Endothelial cell of umbilical vein (primary cell): ENCODE measurements at regions not wholly inside any gene's neighbourhood (a gene's known extent, or its start where the extent isn't known, plus 50 kb on each side); places are given as distances from the start of the nearest gene placed in this dataset.

Experiments used
- BruUV-seq: library from RNA; stranded (reverse); fragments of 400-500 nt; replicated peaks from 2 replicates; lab custom pipeline; 2021; lab: Mats Ljungman, UMichigan
- CTCF ChIA-PET: fragments of 300-600, 350-600 bp; sonication (Branson Sonifier 250); formaldehyde crosslinking; loops from one replicate; lab custom pipeline; 2021; ENCODE audit warnings: antibody characterized with exemption, inconsistent platforms; lab: Charles Lee
- POLR2A ChIA-PET: fragments of 300-600, 350-600 bp; sonication (Branson Sonifier 250); formaldehyde crosslinking; loops from one replicate; lab custom pipeline; 2021; ENCODE audit warnings: antibody characterized with exemption, inconsistent platforms; lab: Charles Lee
- DNase-seq: peaks from one replicate; pipeline ENCODE4 v3.0.0-alpha.2; 2011; ENCODE audit warnings: low read depth, low spot score
- FAIRE-seq: peaks from 2 replicates; lab custom pipeline; 2011; peaks lifted over from hg19 to GRCh38; lab: Jason Lieb, UNC
- H2AFZ ChIP-seq: 2 replicates; pipeline ENCODE4 v1.6.0; 2012; ENCODE audit warnings: low read depth, low read length, control low read depth, inconsistent platforms
- H3K27ac ChIP-seq: 2 replicates; pipeline ENCODE4 v1.5.1; 2011; ENCODE audit warnings: low read depth, mild to moderate bottlenecking, control low read depth, low read length, moderate library complexity; ENCODE audit not compliant: insufficient read depth
- H3K27me3 ChIP-seq, 2 experiments: 2 replicates each; pipeline versions ENCODE4 v1.6.0 to v1.6.1; 2011; ENCODE audit warnings: low read length in 2 of 2, mixed read lengths in 1 of 2; ENCODE audit not compliant: control insufficient read depth in 2 of 2, insufficient read depth in 2 of 2
- H3K36me3 ChIP-seq, 2 experiments: 2 replicates in 1 of 2; 3 replicates in 1 of 2; pipeline ENCODE4 v1.5.1; 2011; ENCODE audit warnings: low read length in 2 of 2, mild to moderate bottlenecking in 1 of 2, moderate library complexity in 1 of 2; ENCODE audit not compliant: control insufficient read depth in 2 of 2, insufficient read depth in 2 of 2; ENCODE audit errors: extremely low read depth in 1 of 2
- H3K4me1 ChIP-seq: 3 replicates; pipeline ENCODE4 v1.5.1; 2011; ENCODE audit warnings: mild to moderate bottlenecking, low read length; ENCODE audit not compliant: control insufficient read depth, insufficient read depth; ENCODE audit errors: extremely low read depth
- H3K4me2 ChIP-seq: 2 replicates; pipeline ENCODE4 v1.6.1; 2011; ENCODE audit warnings: low read length, control low read depth, mixed read lengths; ENCODE audit not compliant: insufficient read depth
- H3K4me3 ChIP-seq, 3 experiments: fragments of 200-600 bp in 1 of 3; sonication (generic), shearing (Covaris generic) in 1 of 3; replicated peaks in 1 of 3; 2 replicates each; pipeline ENCODE4 v1.5.1; 2011 to 2016; ENCODE audit warnings: control low read depth in 3 of 3, low read length in 3 of 3, mild to moderate bottlenecking in 2 of 3, inconsistent platforms in 1 of 3, low read depth in 1 of 3, moderate library complexity in 1 of 3; ENCODE audit not compliant: insufficient read depth in 1 of 3
- H3K79me2 ChIP-seq: 2 replicates; pipeline ENCODE4 v1.6.0; 2012; ENCODE audit warnings: low read length, inconsistent platforms; ENCODE audit not compliant: control insufficient read depth, insufficient read depth
- H3K9ac ChIP-seq: replicated peaks from 2 replicates; pipeline ENCODE3; 2011; ENCODE audit warnings: low read length, control low read depth; ENCODE audit not compliant: insufficient read depth; ENCODE audit errors: extremely low read depth
- H3K9me1 ChIP-seq: replicated peaks from 3 replicates; pipeline ENCODE4 v1.6.0; 2011; ENCODE audit warnings: mild to moderate bottlenecking, low read length; ENCODE audit not compliant: control insufficient read depth, insufficient read depth; ENCODE audit errors: extremely low read depth
- H3K9me3 ChIP-seq: replicated peaks from 2 replicates; pipeline ENCODE4 v1.5.1; 2012; ENCODE audit warnings: low read length, inconsistent platforms; ENCODE audit not compliant: control insufficient read depth, insufficient read depth
- H4K20me1 ChIP-seq: replicated peaks from 2 replicates; pipeline ENCODE3; 2011; ENCODE audit warnings: mild to moderate bottlenecking, low read length; ENCODE audit not compliant: control insufficient read depth, insufficient read depth; ENCODE audit errors: extremely low read depth
- CTCF ChIP-seq, 2 donors: IDR thresholded peaks; 1 replicate in 1 of 2; 2 replicates in 1 of 2; pipeline ENCODE4 v1.5.1; 2011; ENCODE audit warnings: low read length in 2 of 2, mild to moderate bottlenecking in 2 of 2, moderate library complexity in 2 of 2, control low read depth in 1 of 2, inconsistent platforms in 1 of 2, low read depth in 1 of 2; ENCODE audit not compliant: insufficient read depth in 1 of 2; ENCODE audit errors: extremely low read depth in 1 of 2
- FOS ChIP-seq: IDR thresholded peaks from 2 replicates; pipeline ENCODE4 v1.6.1; 2011; ENCODE audit warnings: mild to moderate bottlenecking, low read length, moderate library complexity, borderline replicate concordance; ENCODE audit not compliant: insufficient read depth
- GATA2 ChIP-seq: IDR thresholded peaks from 2 replicates; pipeline ENCODE4 v1.7.0; 2011; ENCODE audit warnings: low read depth, mild to moderate bottlenecking, moderate library complexity, mixed read lengths, low read length; ENCODE audit not compliant: insufficient read length, insufficient read depth
- JUN ChIP-seq: IDR thresholded peaks from 2 replicates; pipeline ENCODE4 v1.6.1; 2011; ENCODE audit warnings: borderline replicate concordance, low read depth; ENCODE audit not compliant: insufficient read length, insufficient read depth
- MAX ChIP-seq: IDR thresholded peaks from 2 replicates; pipeline ENCODE4 v1.6.1; 2011; ENCODE audit not compliant: insufficient read depth, insufficient read length
- MYC ChIP-seq: IDR thresholded peaks from one replicate; pipeline ENCODE4 v1.6.1; 2011; ENCODE audit warnings: mild to moderate bottlenecking, low read depth, low read length
- POLR2A ChIP-seq: IDR thresholded peaks from 2 replicates; pipeline ENCODE4 v1.6.1; 2012; ENCODE audit warnings: low read depth, mild to moderate bottlenecking, control low read depth, low read length
- POLR2AphosphoS5 ChIP-seq: IDR thresholded peaks from 2 replicates; pipeline ENCODE4 v1.6.1; 2012; ENCODE audit warnings: low read depth, mild to moderate bottlenecking, control low read depth, low read length, moderate library complexity; ENCODE audit not compliant: insufficient read depth
- dilution Hi-C: fragments of 300-500 bp; cut with MboI; formaldehyde crosslinking; loops from one replicate; pipeline ENCODE4 v1.15.0; 2019; ENCODE audit warnings: low sequenced_read_pairs; ENCODE audit not compliant: extremely low pct_ligation_motif_present
- intact Hi-C: fragments of 100-400 bp; cut with micrococcal nuclease; formaldehyde crosslinking; loops from one replicate; pipeline ENCODE4 v1.10.0; 2022

GRCh38 chr18:75517286-75517685 lies 89.8 kb upstream of the SMIM21 start:
- H3K27ac ChIP-seq, result no peak overlapping the region
- TF ChIP-seq GATA2 (no peak), POLR2A (no peak), FOS (no peak), JUN (no peak), CTCF (IDR thresholded peaks at IDR 0.05; ENCODE audit: extremely low read depth in 1 of 2, insufficient read depth in 1 of 2, low read depth in 1 of 2, low read length in 2 of 2) (no peak), MYC (no peak), MAX (no peak), POLR2AphosphoS5 (no peak)
- POLR2A ChIA-PET, result no interaction called here
- H3K27me3 ChIP-seq, result no peaks in the 10 kb centered on the region
- no peak for FAIRE-seq
- CTCF ChIA-PET, result no interaction called here
- H3K9ac ChIP-seq, result no peak overlapping the region
- intact Hi-C loops (no loop called here), dilution Hi-C loops (no loop called here)
- H3K4me3 ChIP-seq, result no peak overlapping the region
- BruUV-seq, result no TSS peak
- H3K4me2 ChIP-seq, result no peak overlapping the region
- no peaks in the 10 kb centered on the region for H3K36me3 ChIP-seq
- no peaks in the 10 kb centered on the region for H3K4me1 ChIP-seq
- no peak overlapping the region for H2AFZ ChIP-seq
- H3K79me2 ChIP-seq, result no peaks in the 10 kb centered on the region
- H3K9me1 ChIP-seq, result no peaks in the 10 kb centered on the region
- H4K20me1 ChIP-seq, result no peaks in the 10 kb centered on the region
- no peak for DNase-seq
- H3K9me3 ChIP-seq, result peaks cover 1% of the 10 kb centered on the region
